GM10266 (cell line): ENCODE measurements at regions not wholly inside any gene's neighbourhood (a gene's known extent, or its start where the extent isn't known, plus 50 kb on each side); places are given as distances from the start of the nearest gene placed in this dataset.

Experiments
- DNase-seq: peaks from one replicate; pipeline ENCODE4 v3.0.0; 2012; ENCODE audit errors: extremely low spot score
- CTCF ChIP-seq: IDR thresholded peaks from 2 replicates; pipeline ENCODE4 v1.5.1; 2012; ENCODE audit warnings: mild to moderate bottlenecking, low read depth; ENCODE audit not compliant: control insufficient read depth, insufficient read depth; ENCODE audit errors: missing control alignments

DNA sequence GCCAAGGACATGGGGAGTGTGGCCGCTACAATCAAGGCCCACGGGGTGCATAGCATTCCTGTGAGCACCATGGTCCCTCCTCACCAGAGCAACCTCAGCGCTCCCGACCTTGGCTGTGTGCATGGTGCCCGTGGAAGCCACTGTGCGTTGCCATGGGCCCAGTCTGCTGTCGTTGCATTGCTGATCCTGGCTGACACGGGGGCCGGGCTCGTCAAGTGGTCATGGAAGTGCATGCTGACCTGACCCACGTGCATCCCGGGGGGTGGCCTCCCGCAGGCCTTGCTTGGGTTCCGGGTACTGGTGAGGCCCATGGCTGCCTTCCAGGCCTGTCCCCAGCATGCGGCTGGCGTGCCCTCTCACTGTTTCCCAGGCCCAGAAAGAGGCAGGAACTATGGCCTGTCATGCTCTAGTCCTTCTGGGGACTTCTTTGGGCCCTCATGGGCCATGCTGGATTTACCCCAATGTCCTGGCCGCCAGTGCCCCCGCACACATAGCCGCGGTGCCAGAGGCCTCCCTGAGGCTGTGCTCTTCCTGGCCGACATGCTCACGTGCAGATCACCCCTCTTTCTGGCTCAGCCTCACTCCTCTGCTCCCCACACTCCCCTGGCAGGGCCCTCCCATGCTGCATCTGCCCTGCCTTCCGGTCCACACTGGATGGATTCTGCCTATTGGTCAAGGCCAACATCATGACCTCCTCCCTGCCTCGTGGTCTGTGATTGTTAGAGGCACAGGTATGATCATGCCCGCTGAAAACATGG lies 1258.0 kb downstream of the BRD1 start:
- TF ChIP-seq CTCF = no peak

GRCh38 chr22:48568736-48569330 lies 1258.8 kb downstream of the BRD1 start:
- no peak for TF ChIP-seq CTCF

More for the DNA sequence above, 1258.0 kb downstream of the BRD1 start:
- no peak for DNase-seq

GRCh38 chr22:48567213-48567975 lies 1260.3 kb downstream of the BRD1 start:
- TF ChIP-seq CTCF = no peak
- no peak for DNase-seq

More at GRCh38 chr22:48568736-48569330, 1258.8 kb downstream of the BRD1 start:
- no peak for DNase-seq

DNA sequence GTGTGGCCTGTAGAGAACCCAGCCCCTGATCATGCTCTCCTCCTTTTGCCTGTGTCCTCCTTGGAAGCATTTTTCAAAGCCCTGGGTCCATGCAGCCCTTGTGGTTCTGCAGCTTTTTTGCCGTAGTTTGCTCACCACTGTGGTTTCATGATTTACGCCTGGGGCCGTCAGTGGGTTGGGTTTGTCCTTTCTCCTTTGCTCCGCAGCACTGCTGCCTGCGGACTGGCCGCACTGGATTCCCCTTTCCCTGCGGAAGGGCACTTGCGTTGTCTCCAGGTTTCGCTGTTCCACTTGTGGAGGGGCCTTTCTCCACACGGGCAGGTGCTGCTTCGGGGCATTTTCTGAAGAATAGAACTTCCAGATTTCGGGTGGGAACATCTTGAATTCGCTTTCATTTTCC lies 1260.9 kb downstream of the BRD1 start:
- no peak for TF ChIP-seq CTCF
- no peak for DNase-seq

- DNase-seq = no peak
These were observed 1261.7 kb downstream of the BRD1 start for GRCh38 chr22:48565901-48566501.

DNA sequence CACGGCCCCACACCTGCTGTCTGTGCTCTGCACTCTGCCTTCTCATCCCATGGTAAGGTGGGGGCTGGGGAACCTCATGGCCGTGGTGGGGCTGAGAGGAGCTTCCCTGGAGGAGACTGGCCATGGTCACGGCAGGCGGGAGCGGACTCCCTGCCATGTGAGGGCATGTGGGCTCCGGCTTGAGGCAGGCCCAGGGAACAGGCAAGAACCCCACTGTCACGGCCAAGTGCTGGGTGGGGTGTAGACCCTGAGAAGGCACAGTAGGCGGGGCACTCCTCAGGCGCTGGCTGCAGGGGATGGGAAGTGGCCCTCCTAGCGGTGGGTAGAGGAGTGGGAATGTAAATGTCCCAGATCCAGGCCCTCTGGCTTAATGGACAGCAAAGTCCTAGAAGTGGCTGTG lies 1262.7 kb downstream of the BRD1 start:
- DNase-seq = no peak
- TF ChIP-seq CTCF = no peak

More at GRCh38 chr22:48565901-48566501, 1261.7 kb downstream of the BRD1 start:
- no peak for TF ChIP-seq CTCF

DNA sequence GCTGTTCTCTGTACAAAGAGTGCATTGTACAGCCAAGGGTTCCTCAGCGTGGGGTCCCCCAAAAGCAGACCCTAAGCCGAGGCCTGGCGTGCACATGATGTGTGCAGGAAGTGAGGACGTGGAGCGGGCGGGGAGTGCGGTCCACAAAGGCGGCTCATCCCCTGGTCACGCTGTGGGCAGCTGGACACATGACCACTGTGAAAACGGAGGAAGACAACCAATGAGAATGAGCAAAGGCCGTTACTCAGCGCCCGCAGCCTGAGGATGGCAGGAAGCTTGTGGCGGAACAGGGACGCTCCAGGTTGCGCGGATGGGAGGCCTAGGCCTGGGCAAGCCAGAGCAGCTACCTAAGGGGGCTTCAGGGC lies 1263.7 kb downstream of the BRD1 start:
- no peak for DNase-seq
- TF ChIP-seq CTCF = no peak
